Effector CD8-positive, alpha-beta T cell (primary cell): ENCODE measurements at regions not wholly inside any gene's neighbourhood (a gene's known extent, or its start where the extent isn't known, plus 50 kb on each side); places are given as distances from the start of the nearest gene placed in this dataset.

ENCODE experiments used
- DNase-seq: peaks from one replicate; lab custom pipeline; 2025; lab: John Stamatoyannopoulos, UW

- no peak for DNase-seq
Measured at GRCh38 chr5:8138884-8139283, 269.9 kb downstream of the MTRR start.

GRCh38 chr5:8150791-8151190, 281.8 kb downstream of the MTRR start:
- no peak for DNase-seq

GRCh38 chr5:8156706-8157105, 287.8 kb downstream of the MTRR start:
- no peak for DNase-seq

- DNase-seq: no peak
Measured at GRCh38 chr5:8157320-8157822, 288.4 kb downstream of the MTRR start.

- DNase-seq: no peak
Measured at GRCh38 chr5:8176101-8176693, 307.2 kb downstream of the MTRR start.

GRCh38 chr5:8184455-8185063, 315.6 kb downstream of the MTRR start:
- DNase-seq: no peak

- no peak for DNase-seq
Measured at GRCh38 chr5:8185852-8186251, 316.9 kb downstream of the MTRR start.

- DNase-seq: no peak
Measured at GRCh38 chr5:8188874-8189565, 320.1 kb downstream of the MTRR start.

GRCh38 chr5:8192840-8193239, 323.9 kb downstream of the MTRR start:
- no peak for DNase-seq

GRCh38 chr5:8196061-8196460, 327.1 kb downstream of the MTRR start:
- no peak for DNase-seq

- DNase-seq: no peak
Measured at GRCh38 chr5:8208307-8208706, 339.4 kb downstream of the MTRR start.

- DNase-seq: no peak
Measured at GRCh38 chr5:8209500-8209899, 340.6 kb downstream of the MTRR start.

GRCh38 chr5:8213701-8214240, 344.8 kb downstream of the MTRR start:
- DNase-seq: no peak

- no peak for DNase-seq
Measured at GRCh38 chr5:8216921-8217320, 348.0 kb downstream of the MTRR start.

- no peak for DNase-seq
Measured at GRCh38 chr5:8226148-8226547, 357.2 kb downstream of the MTRR start.

GRCh38 chr5:8227112-8227511, 358.2 kb downstream of the MTRR start:
- no peak for DNase-seq

GRCh38 chr5:8229551-8229950, 360.6 kb downstream of the MTRR start:
- no peak for DNase-seq

- no peak for DNase-seq
Measured at GRCh38 chr5:8230868-8231267, 361.9 kb downstream of the MTRR start.

GRCh38 chr5:8233479-8233878, 364.5 kb downstream of the MTRR start:
- no peak for DNase-seq

GRCh38 chr5:8234179-8234770, 365.3 kb downstream of the MTRR start:
- DNase-seq: no peak

- no peak for DNase-seq
Measured at GRCh38 chr5:8238080-8238479, 369.1 kb downstream of the MTRR start.

GRCh38 chr5:8239198-8239597, 370.2 kb downstream of the MTRR start:
- DNase-seq: no peak

- no peak for DNase-seq
Measured at GRCh38 chr5:8239646-8240045, 370.7 kb downstream of the MTRR start.
